ENCODE measurements at regions not wholly inside any gene's neighbourhood (a gene's known extent, or its start where the extent isn't known, plus 50 kb on each side); places are given as distances from the start of the nearest gene placed in this dataset.
"Not testable (repeated sequence)": the region's sequence is repeated elsewhere in the genome, so short reads cannot be mapped to it uniquely, and the experiment has no call there.

- DNase-seq, result no peak
Observed at GRCh38 chr14:88064841-88065240, 59.9 kb downstream of the GPR65 start.

- DNase-seq, result no peak
Observed at GRCh38 chr14:88069677-88070076, 64.7 kb downstream of the GPR65 start.

GRCh38 chr14:88075269-88075981 lies 70.5 kb downstream of the GPR65 start:
- DNase-seq, result no peak

- no peak for DNase-seq
Observed at GRCh38 chr14:88078525-88078924, 73.6 kb downstream of the GPR65 start.

- DNase-seq, result no peak
Observed at GRCh38 chr14:88079624-88080023, 74.7 kb downstream of the GPR65 start.

GRCh38 chr14:88085736-88086135 lies 80.8 kb downstream of the GPR65 start:
- no peak for DNase-seq

- no peak for DNase-seq
Observed at GRCh38 chr14:88089445-88089844, 84.5 kb downstream of the GPR65 start.

GRCh38 chr14:88092529-88092928 lies 87.6 kb downstream of the GPR65 start:
- no peak for DNase-seq

GRCh38 chr14:88095791-88096190 lies 90.9 kb downstream of the GPR65 start:
- DNase-seq, result no peak

- no peak for DNase-seq
Observed at GRCh38 chr14:88098163-88098562, 93.2 kb downstream of the GPR65 start.

- DNase-seq, result no peak
Observed at GRCh38 chr14:88104710-88105109, 99.8 kb downstream of the GPR65 start.

GRCh38 chr14:88106377-88106776 lies 101.4 kb downstream of the GPR65 start:
- DNase-seq, result no peak

- DNase-seq, result not testable (repeated sequence)
Observed at GRCh38 chr14:88127669-88128068, 122.7 kb downstream of the GPR65 start.

GRCh38 chr14:88128816-88129215 lies 123.9 kb downstream of the GPR65 start:
- no peak for DNase-seq

GRCh38 chr14:88129306-88130056 lies 124.5 kb downstream of the GPR65 start:
- DNase-seq, result peak in 11 of 56 donors; percentile 13 to 48 (median 27)

GRCh38 chr14:88130057-88130432 lies 125.1 kb downstream of the GPR65 start:
- no peak for DNase-seq
